DMS 273 (cell line): ENCODE measurements at regions not wholly inside any gene's neighbourhood (a gene's known extent, or its start where the extent isn't known, plus 50 kb on each side); places are given as distances from the start of the nearest gene placed in this dataset.

ENCODE experiments used
- DNase-seq: peaks from one replicate; lab custom pipeline; 2025; ENCODE audit not compliant: unreplicated experiment; lab: John Stamatoyannopoulos, UW

DNA sequence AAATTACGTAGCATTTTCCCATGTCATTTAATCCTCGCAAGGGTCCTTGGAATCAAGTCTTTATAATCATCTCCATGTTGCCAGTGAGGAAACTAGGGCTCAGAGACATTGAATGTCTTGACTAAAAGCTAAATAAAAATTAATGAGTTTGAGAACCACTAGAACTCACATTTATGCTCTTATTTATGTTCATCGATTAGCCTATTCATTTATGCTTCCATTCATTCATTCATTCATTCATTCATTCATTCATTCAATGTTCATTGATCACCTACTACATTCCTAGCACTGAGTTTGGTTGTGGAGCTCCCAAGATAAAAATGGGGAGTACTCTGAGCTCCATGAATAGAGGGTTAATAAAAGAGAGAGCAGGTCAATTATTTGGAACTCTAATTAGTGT lies 59.7 kb downstream of the KCNA1 start:
- DNase-seq: no peak

DNA sequence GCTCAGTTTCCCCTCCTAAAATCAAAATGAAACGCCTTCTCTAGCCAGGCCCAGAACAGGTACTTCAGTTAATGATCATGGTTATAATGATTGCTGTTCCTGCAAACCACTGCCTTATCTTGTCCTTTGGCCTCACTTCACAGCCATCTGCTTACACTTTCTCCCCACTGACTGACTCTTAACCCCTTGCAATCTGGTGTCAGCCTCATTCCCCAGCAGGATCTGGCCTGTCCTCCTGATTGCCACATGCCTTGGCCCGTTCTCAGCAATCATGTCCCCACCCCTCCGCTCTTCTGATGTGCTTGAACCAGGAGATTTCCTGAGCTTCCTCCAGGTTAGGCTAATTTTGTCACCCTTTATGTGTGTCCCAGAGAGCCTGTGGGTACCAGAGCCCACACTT lies 64.5 kb downstream of the KCNA1 start:
- no peak for DNase-seq

DNA sequence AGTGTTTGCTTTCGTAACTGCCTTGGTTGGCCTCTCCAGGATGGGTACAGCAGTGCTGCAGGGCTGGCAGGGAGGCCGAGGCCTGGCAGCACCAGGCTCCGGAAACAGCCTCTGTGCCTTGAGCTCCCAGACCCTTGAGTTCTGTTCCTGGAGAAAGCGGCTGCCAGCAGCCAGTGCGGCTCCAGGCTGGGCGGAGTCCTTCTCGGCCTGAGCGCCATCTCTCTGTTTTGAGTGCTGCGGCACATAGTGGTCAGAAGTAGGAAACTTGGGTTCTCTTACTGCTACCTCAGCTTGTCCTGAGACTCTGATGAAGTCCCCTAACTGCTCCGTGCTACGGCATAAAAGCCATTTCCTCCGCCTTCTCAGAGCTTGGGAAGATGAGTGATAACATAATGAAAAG lies 65.9 kb downstream of the KCNA1 start:
- no peak for DNase-seq

DNA sequence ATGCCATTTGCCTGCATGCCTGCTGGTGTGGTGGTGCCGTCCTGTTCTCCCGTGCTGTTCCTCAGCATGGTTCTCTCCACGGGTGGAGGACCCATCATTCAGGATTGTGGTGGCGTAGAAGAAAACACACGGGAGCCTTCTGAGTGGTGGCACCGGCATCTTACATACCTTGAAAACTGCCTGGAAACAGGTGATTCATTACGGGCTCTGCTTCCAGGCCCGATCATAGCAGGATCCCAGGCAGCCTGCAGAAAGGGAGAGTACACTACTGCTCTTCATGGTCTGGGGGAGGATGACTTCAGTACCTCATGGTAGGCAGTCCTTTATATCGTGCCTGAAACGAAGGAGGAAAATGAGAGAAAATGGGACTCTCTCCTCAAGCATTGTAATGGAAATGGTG lies 66.6 kb upstream of the KCNA5 start:
- no peak for DNase-seq

DNA sequence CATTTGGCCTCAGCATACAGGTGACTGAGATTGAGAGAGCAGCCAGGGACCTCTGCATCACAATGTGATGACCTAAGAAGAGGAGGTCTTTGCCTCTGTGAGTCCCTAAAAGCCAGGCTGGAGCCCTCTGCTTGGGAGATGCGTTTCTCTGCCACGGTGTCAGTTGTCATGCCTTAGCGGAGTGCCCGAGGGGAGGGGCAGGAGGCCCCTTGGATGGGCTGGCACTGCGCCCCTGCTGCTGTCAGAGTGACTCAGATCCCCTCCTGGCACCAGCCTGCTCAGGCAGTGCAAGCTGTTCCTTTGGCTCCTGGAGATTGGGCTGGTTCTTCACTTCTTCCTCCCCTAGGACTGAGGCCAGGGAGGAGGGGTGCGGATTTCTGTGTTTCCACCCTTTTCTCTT lies 64.9 kb upstream of the KCNA5 start:
- DNase-seq: peak; percentile 1

DNA sequence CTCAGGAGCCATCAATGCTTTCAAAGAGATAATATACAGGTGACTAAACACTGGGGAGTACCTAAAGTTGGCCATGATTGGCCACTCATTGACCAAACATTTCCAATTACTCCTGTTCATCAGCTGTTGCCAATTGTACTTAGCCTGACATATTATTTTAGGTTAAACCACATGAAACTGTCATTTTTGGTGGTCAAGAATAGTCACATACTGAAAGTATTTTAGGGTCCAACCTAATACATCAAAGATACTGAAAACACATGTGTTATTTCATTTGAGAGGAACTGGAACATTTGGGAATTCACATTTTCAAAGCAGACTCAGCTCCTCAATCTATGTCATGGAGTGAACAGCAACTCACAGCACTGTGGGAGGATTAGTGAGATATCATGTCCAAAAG lies 63.9 kb upstream of the KCNA5 start:
- DNase-seq: no peak

DNA sequence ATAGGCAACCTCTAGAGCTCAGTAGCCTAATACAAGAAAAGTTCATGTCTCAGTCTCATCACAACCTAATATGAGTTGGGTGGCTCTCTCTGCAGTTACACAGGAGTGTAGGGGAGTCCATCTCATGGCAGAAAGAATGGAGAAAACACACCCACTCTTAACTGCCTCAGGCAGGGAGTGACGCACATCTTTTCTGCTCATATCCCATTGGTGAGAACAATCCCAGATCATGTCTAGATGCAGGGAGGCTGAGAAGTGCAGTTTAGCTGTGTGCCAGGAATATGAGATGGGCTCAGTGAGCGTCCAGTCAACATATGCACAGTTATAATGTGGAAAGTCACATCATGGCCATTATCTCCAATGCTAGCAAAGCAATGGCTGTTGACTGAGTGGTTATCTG lies 59.3 kb upstream of the KCNA5 start:
- no peak for DNase-seq

DNA sequence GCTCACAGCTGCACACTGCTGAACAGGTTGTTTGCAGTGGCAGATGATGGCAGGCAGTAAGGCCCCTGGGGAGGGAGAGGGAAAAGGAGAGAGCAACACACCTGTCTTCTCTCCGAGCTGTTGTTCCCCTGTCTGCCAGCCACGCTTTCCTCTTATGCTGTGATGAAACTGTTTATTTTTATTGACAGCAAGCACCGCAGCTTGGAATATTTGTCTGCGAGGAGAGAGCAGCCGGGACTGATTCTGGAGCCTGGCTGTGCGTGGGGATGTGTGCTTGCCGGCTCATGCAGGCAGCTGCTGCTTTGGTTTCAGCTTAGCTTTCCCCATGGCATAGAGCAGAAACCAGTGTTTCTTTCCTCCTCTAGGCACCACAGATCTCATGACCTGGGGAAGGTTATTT lies 58.7 kb upstream of the KCNA5 start:
- DNase-seq: no peak

DNA sequence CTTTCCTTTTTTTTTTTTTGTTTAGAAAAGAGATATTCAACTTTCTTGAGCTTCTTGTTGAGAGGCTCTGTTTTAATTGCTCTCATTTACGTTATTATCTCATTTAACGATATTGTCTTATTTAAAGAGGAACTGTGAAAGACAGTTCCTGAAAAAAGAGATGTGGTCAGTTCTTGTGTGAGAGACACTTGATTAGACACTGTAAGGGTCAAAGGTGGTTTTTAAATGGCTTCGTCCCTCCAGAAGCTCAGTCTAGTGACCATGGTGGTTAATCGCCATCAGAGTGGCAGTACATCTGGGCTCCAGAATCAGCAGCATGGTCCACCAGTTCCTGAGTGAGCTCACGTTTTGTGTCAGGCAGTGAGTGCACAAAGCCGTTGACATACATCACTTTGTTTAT lies 57.9 kb upstream of the KCNA5 start:
- DNase-seq: no peak

DNA sequence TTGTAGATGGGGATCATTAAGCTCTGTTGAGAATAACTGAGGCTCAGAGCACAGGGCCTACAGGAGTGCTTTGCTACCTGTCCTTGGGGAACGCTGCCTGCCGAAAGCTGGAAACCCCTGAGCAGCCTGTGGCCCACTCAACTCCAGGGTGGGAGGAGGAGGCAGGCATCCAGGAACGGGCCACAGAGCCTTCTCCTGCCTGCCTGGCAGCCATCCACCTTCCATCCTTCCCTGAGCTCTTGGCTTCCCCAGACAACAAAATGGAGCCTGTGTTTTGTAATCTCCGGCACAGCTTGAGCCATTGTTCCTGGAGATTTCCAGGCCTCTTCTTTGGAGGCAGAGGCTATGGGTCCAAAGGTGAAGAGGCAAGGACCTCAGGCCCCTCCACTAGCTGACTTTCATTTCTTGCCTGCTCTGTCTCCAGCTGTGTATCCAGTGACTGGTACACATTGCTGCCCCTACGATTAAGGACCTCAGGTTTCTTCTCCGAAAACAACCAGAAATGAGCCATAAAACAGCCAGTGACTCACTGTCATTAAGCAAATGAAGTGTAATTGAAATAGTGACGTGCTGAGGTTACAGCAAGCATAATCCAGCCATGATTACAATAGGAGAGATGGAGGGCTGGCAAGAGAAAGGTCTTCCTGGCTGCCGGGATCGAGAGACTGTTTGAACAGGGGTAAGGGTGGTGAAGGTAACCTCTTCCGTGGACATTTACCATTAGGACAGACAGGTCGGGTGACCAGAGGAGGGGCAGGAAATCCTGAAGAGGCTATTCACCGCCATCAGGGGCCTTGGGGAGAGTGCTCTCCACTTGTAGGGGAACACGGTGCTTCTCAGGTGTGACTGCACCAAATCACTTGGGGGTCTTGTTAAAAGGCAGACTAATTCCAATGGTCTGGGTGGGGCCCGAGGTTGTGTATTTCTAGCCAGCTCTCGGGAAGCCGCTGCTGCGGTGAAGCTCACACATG lies 56.3 kb upstream of the KCNA5 start:
- DNase-seq: no peak

DNA sequence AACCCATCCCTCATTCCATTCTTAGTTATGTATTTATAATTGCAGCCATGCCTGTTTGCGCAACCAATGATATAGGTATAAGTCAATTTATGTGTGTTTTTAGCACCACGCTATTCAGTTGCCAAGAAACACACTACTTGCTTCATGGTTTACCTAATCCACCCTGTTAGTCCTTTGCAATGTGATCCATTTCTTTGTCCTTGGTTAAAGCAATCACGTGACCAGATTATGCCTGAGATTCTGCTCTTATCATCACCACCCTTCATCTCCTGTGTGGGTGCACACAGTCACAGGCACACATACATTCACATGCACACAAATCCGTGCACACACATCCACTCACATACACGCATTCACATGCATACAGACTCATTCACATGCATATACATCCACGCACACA lies 52.3 kb upstream of the KCNA5 start:
- DNase-seq: no peak

DNA sequence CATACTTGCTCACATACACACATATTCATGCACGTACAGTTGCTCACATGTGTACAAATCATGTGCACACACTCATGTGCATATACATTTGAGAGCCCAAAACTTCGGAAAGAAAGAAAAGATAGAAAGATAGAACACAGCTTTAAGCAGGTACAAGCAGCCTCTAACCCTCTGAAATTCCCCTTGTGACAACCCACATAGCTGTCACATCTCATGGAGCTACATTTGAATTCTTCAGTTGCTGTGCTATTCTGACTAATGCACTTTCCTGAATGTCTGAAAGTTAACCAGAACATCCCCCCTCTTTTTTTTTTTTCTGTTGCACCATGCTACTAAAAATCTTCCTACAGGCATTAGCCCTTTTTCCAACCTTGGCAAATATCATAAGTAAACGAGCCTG lies 51.9 kb upstream of the KCNA5 start:
- no peak for DNase-seq

DNA sequence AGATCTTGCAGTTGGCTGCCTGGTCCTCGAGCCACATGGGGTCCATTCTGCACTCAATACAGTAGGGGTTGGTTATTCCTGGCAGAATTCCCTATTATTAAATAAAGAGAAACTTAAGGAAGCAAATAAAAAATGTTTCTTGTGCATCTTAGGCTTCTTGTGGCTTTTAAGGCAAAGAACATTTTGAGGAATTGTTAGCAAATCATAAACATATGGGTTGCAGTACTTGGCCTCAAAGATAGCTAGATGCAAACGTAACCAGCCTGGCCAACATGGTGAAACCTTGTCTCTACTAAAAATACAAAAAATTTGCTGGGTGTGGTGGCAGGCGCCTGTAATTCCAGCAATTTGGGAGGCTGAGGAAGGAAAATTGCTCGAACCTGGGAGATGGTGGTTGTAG lies 50.8 kb upstream of the KCNA5 start:
- DNase-seq: no peak
